Large intestine (tissue), 3 donors: ENCODE measurements at regions not wholly inside any gene's neighbourhood (a gene's known extent, or its start where the extent isn't known, plus 50 kb on each side); places are given as distances from the start of the nearest gene placed in this dataset.
"Not testable (repeated sequence)": the region's sequence is repeated elsewhere in the genome, so short reads cannot be mapped to it uniquely, and the experiment has no call there.

Experiments
- DNase-seq, 2 donors: peaks; one replicate each; pipeline versions ENCODE4 v3.0.0 to v3.0.0-alpha.2; 2013
- H3K27ac ChIP-seq: one replicate; pipeline ENCODE4 v1.5.1; 2013; ENCODE audit warnings: low read length
- H3K27me3 ChIP-seq: 2 replicates; pipeline ENCODE4 v1.6.1; 2013; ENCODE audit warnings: low read length; ENCODE audit not compliant: control insufficient read depth, insufficient read depth
- H3K36me3 ChIP-seq: 2 replicates; pipeline ENCODE4 v1.6.1; 2013; ENCODE audit warnings: low read length; ENCODE audit not compliant: control insufficient read depth, insufficient read depth
- H3K4me1 ChIP-seq: one replicate; pipeline ENCODE4 v1.6.1; 2013; ENCODE audit warnings: low read length; ENCODE audit not compliant: control insufficient read depth, insufficient read depth
- H3K4me3 ChIP-seq: one replicate; pipeline ENCODE4 v1.5.1; 2013; ENCODE audit warnings: low read length
- H3K9me3 ChIP-seq: one replicate; pipeline ENCODE4 v1.6.1; 2013; ENCODE audit warnings: mild to moderate bottlenecking, low read depth, low read length, moderate library complexity; ENCODE audit not compliant: control insufficient read depth
- WGBS: methylation state at CpG from one replicate; pipeline ENCODE4 v1.1.5; 2013; ENCODE audit warnings: low lambda C conversion rate; ENCODE audit not compliant: insufficient coverage; 5-methylcytosine and 5-hydroxymethylcytosine counted together

GRCh38 chrX:140086691-140087090 lies 121.4 kb upstream of the CXorf66 start:
- no peaks in the 10 kb centered on the region for H3K36me3 ChIP-seq
- no peak for DNase-seq
- H3K4me1 ChIP-seq: no peaks in the 10 kb centered on the region
- H3K27ac ChIP-seq: no peak overlapping the region
- H3K27me3 ChIP-seq: peaks cover 16% of the 10 kb centered on the region
- no peak overlapping the region for H3K4me3 ChIP-seq
- no peaks in the 10 kb centered on the region for H3K9me3 ChIP-seq

GRCh38 chrX:140074851-140075250 lies 109.5 kb upstream of the CXorf66 start:
- H3K9me3 ChIP-seq, H3K4me1 ChIP-seq, H3K27me3 ChIP-seq, H3K27ac ChIP-seq, H3K4me3 ChIP-seq, H3K36me3 ChIP-seq, DNase-seq: not testable (repeated sequence)
- WGBS: no CpG with 5 or more reads among the region's 2 CpGs

- H3K9me3 ChIP-seq: no peaks in the 10 kb centered on the region
- H3K36me3 ChIP-seq: no peaks in the 10 kb centered on the region
- H3K27me3 ChIP-seq: no peaks in the 10 kb centered on the region
- no peak for DNase-seq
- no peak overlapping the region for H3K27ac ChIP-seq
- H3K4me1 ChIP-seq: no peaks in the 10 kb centered on the region
- no peak overlapping the region for H3K4me3 ChIP-seq
Observed at GRCh38 chrX:140071037-140071436, 105.7 kb upstream of the CXorf66 start.

GRCh38 chrX:140065961-140066662 lies 100.8 kb upstream of the CXorf66 start:
- no peak overlapping the region for H3K4me3 ChIP-seq
- no peaks in the 10 kb centered on the region for H3K27me3 ChIP-seq
- H3K4me1 ChIP-seq: no peaks in the 10 kb centered on the region
- no peak for DNase-seq
- H3K9me3 ChIP-seq: no peaks in the 10 kb centered on the region
- H3K27ac ChIP-seq: no peak overlapping the region
- H3K36me3 ChIP-seq: no peaks in the 10 kb centered on the region
- WGBS: 80% methylated on average over 1 of the region's 3 CpGs

GRCh38 chrX:140064993-140065392 lies 99.7 kb upstream of the CXorf66 start:
- no CpG with 5 or more reads among the region's 4 CpGs for WGBS

GRCh38 chrX:140057001-140057411 lies 91.7 kb upstream of the CXorf66 start:
- H3K27ac ChIP-seq: no peak overlapping the region
- no peak overlapping the region for H3K4me3 ChIP-seq
- no CpG with 5 or more reads among the region's 11 CpGs for WGBS
- H3K27me3 ChIP-seq: no peaks in the 10 kb centered on the region
- no peaks in the 10 kb centered on the region for H3K4me1 ChIP-seq
- no peaks in the 10 kb centered on the region for H3K9me3 ChIP-seq
- peak; percentile 18 to 43 for DNase-seq
- no peaks in the 10 kb centered on the region for H3K36me3 ChIP-seq

More at GRCh38 chrX:140064993-140065392, 99.7 kb upstream of the CXorf66 start:
- no peaks in the 10 kb centered on the region for H3K27me3 ChIP-seq
- no peak for DNase-seq
- H3K27ac ChIP-seq: no peak overlapping the region
- H3K36me3 ChIP-seq: no peaks in the 10 kb centered on the region
- H3K4me1 ChIP-seq: no peaks in the 10 kb centered on the region
- H3K4me3 ChIP-seq: no peak overlapping the region
- no peaks in the 10 kb centered on the region for H3K9me3 ChIP-seq

- H3K36me3 ChIP-seq: no peaks in the 10 kb centered on the region
- no peaks in the 10 kb centered on the region for H3K9me3 ChIP-seq
- no peaks in the 10 kb centered on the region for H3K27me3 ChIP-seq
- 100% methylated on average over 1 of the region's 5 CpGs for WGBS
- H3K27ac ChIP-seq: no peak overlapping the region
- H3K4me3 ChIP-seq: no peak overlapping the region
- no peak for DNase-seq
- H3K4me1 ChIP-seq: no peaks in the 10 kb centered on the region
Observed at GRCh38 chrX:140053846-140054245, 88.5 kb upstream of the CXorf66 start.

GRCh38 chrX:140050906-140051305 lies 85.6 kb upstream of the CXorf66 start:
- H3K4me1 ChIP-seq: no peaks in the 10 kb centered on the region
- no peaks in the 10 kb centered on the region for H3K36me3 ChIP-seq
- no peak overlapping the region for H3K27ac ChIP-seq
- H3K4me3 ChIP-seq: no peak overlapping the region
- no peaks in the 10 kb centered on the region for H3K9me3 ChIP-seq
- no peaks in the 10 kb centered on the region for H3K27me3 ChIP-seq
- DNase-seq: no peak

- peak; percentile 37 to 59 for DNase-seq
- Histone ChIP-seq H3K27ac (no peak overlapping the region), H3K36me3 (no peaks in the 10 kb centered on the region), H3K4me3 (no peak overlapping the region), H3K27me3 (no peaks in the 10 kb centered on the region), H3K4me1 (no peaks in the 10 kb centered on the region), H3K9me3 (no peaks in the 10 kb centered on the region)
- no CpG with 5 or more reads among the region's 5 CpGs for WGBS
Observed at GRCh38 chrX:140040386-140040785, 75.1 kb upstream of the CXorf66 start.

GRCh38 chrX:140038842-140039241 lies 73.5 kb upstream of the CXorf66 start:
- no peaks in the 10 kb centered on the region for H3K27me3 ChIP-seq
- DNase-seq: no peak

GRCh38 chrX:140034916-140035315 lies 69.6 kb upstream of the CXorf66 start:
- H3K9me3 ChIP-seq: no peaks in the 10 kb centered on the region
- H3K4me1 ChIP-seq: no peaks in the 10 kb centered on the region
- no peak for DNase-seq
- no peaks in the 10 kb centered on the region for H3K27me3 ChIP-seq
- no peak overlapping the region for H3K4me3 ChIP-seq
- H3K27ac ChIP-seq: no peak overlapping the region
- no CpG with 5 or more reads among the region's 4 CpGs for WGBS
- H3K36me3 ChIP-seq: no peaks in the 10 kb centered on the region

More at GRCh38 chrX:140038842-140039241, 73.5 kb upstream of the CXorf66 start:
- no peaks in the 10 kb centered on the region for H3K36me3 ChIP-seq
- H3K9me3 ChIP-seq: no peaks in the 10 kb centered on the region
- H3K4me1 ChIP-seq: no peaks in the 10 kb centered on the region
- no peak overlapping the region for H3K27ac ChIP-seq
- H3K4me3 ChIP-seq: no peak overlapping the region
